ENCODE measurements at regions not wholly inside any gene's neighbourhood (a gene's known extent, or its start where the extent isn't known, plus 50 kb on each side); places are given as distances from the start of the nearest gene placed in this dataset.
"Not testable (repeated sequence)": the region's sequence is repeated elsewhere in the genome, so short reads cannot be mapped to it uniquely, and the experiment has no call there.

- WGBS, 2 donors, result 27 to 29% methylated on average over 14 of the region's 14 CpGs
- DNase-seq (no peak), ATAC-seq (ENCODE audit: low FRiP score) (peak; percentile 60)
- peaks cover 2% of the 10 kb centered on the region for H3K9me3 ChIP-seq (ENCODE audit: control insufficient read depth, low read length)
- intact Hi-C loops (cut with DNase I), result no loop called here
- H3K4me1 ChIP-seq (ENCODE audit: control insufficient read depth in 1 of 2, insufficient read depth in 2 of 2, low read length in 2 of 2), result no peaks in the 10 kb centered on the region
- H3K4me3 ChIP-seq (ENCODE audit: low read length in 2 of 2), result no peak overlapping the region
- H3K27me3 ChIP-seq (ENCODE audit: control insufficient read depth in 1 of 2, insufficient read depth in 2 of 2, low read length in 1 of 2), result no peaks in the 10 kb centered on the region
- no peaks in the 10 kb centered on the region for H3K36me3 ChIP-seq (ENCODE audit: control insufficient read depth in 1 of 2, insufficient read depth in 2 of 2, low read length in 1 of 2)
- no peak overlapping the region for H3K27ac ChIP-seq (ENCODE audit: low read depth in 1 of 2, low read length in 2 of 2)
Observed at GRCh38 chr16:75860326-75861053, 134.2 kb upstream of the CPHXL start.

- no peaks in the 10 kb centered on the region for H3K4me1 ChIP-seq (ENCODE audit: control insufficient read depth in 1 of 2, insufficient read depth in 2 of 2, low read length in 2 of 2)
- no peak overlapping the region for H3K4me3 ChIP-seq (ENCODE audit: low read length in 2 of 2)
- no peak overlapping the region for H3K27ac ChIP-seq (ENCODE audit: low read depth in 1 of 2, low read length in 2 of 2)
- no peaks in the 10 kb centered on the region for H3K36me3 ChIP-seq (ENCODE audit: control insufficient read depth in 1 of 2, insufficient read depth in 2 of 2, low read length in 1 of 2)
- H3K9me3 ChIP-seq (ENCODE audit: control insufficient read depth, low read length), result peaks cover 2% of the 10 kb centered on the region
- ATAC-seq (ENCODE audit: low FRiP score), result no peak
- no peak for DNase-seq
- WGBS, 2 donors, result 60 to 61% methylated on average over 10 of the region's 10 CpGs
- intact Hi-C loops (cut with DNase I), result no loop called here
- H3K27me3 ChIP-seq (ENCODE audit: control insufficient read depth in 1 of 2, insufficient read depth in 2 of 2, low read length in 1 of 2), result no peaks in the 10 kb centered on the region
Observed at GRCh38 chr16:75861311-75862097, 135.2 kb upstream of the CPHXL start.

- Histone ChIP-seq H3K36me3 (ENCODE audit: control insufficient read depth in 1 of 2, insufficient read depth in 2 of 2, low read length in 1 of 2) (no peaks in the 10 kb centered on the region), H3K27me3 (ENCODE audit: control insufficient read depth in 1 of 2, insufficient read depth in 2 of 2, low read length in 1 of 2) (no peaks in the 10 kb centered on the region), H3K4me3 (ENCODE audit: low read length in 2 of 2) (no peak overlapping the region), H3K4me1 (ENCODE audit: control insufficient read depth in 1 of 2, insufficient read depth in 2 of 2, low read length in 2 of 2) (no peaks in the 10 kb centered on the region), H3K9me3 (ENCODE audit: control insufficient read depth, low read length) (peaks cover under 1% of the 10 kb centered on the region), H3K27ac (ENCODE audit: low read depth in 1 of 2, low read length in 2 of 2) (no peak overlapping the region)
- no peak for DNase-seq
- WGBS, 2 donors, result 72 to 74% methylated on average over 8 of the region's 8 CpGs
- intact Hi-C loops (cut with DNase I), result no loop called here
- no peak for ATAC-seq (ENCODE audit: low FRiP score)
Observed at GRCh38 chr16:75862098-75862386, 135.8 kb upstream of the CPHXL start.

GRCh38 chr16:75864243-75864642 is 138.0 kb upstream of the CPHXL start:
- Histone ChIP-seq H3K36me3 (ENCODE audit: control insufficient read depth in 1 of 2, insufficient read depth in 2 of 2, low read length in 1 of 2) (no peaks in the 10 kb centered on the region), H3K27ac (ENCODE audit: low read depth in 1 of 2, low read length in 2 of 2) (no peak overlapping the region), H3K4me3 (ENCODE audit: low read length in 2 of 2) (no peak overlapping the region), H3K9me3 (ENCODE audit: control insufficient read depth, low read length) (no peaks in the 10 kb centered on the region), H3K4me1 (ENCODE audit: control insufficient read depth in 1 of 2, insufficient read depth in 2 of 2, low read length in 2 of 2) (no peaks in the 10 kb centered on the region), H3K27me3 (ENCODE audit: control insufficient read depth in 1 of 2, insufficient read depth in 2 of 2, low read length in 1 of 2) (no peaks in the 10 kb centered on the region)
- 54 to 67% methylated on average over 1 of the region's 1 CpG for WGBS, 2 donors
- DNase-seq (no peak), ATAC-seq (ENCODE audit: low FRiP score) (no peak)
- intact Hi-C loops (cut with DNase I), result no loop called here

- ATAC-seq (ENCODE audit: low FRiP score), result no peak
- 62 to 68% methylated on average over 3 of the region's 3 CpGs for WGBS, 2 donors
Observed at GRCh38 chr16:75865736-75866135, 139.4 kb upstream of the CPHXL start.

GRCh38 chr16:75868636-75869632 is 142.6 kb upstream of the CPHXL start:
- intact Hi-C loops (cut with DNase I), result no loop called here
- 70 to 78% methylated on average over 9 of the region's 9 CpGs for WGBS, 2 donors
- no peaks in the 10 kb centered on the region for H3K36me3 ChIP-seq (ENCODE audit: control insufficient read depth in 1 of 2, insufficient read depth in 2 of 2, low read length in 1 of 2)
- DNase-seq (no peak), ATAC-seq (ENCODE audit: low FRiP score) (no peak)
- no peak overlapping the region for H3K4me3 ChIP-seq (ENCODE audit: low read length in 2 of 2)
- H3K4me1 ChIP-seq (ENCODE audit: control insufficient read depth in 1 of 2, insufficient read depth in 2 of 2, low read length in 2 of 2), result no peaks in the 10 kb centered on the region
- peaks cover 0 to 2% of the 10 kb centered on the region in 2 donors for H3K27me3 ChIP-seq (ENCODE audit: control insufficient read depth in 1 of 2, insufficient read depth in 2 of 2, low read length in 1 of 2)
- no peak overlapping the region for H3K27ac ChIP-seq (ENCODE audit: low read depth in 1 of 2, low read length in 2 of 2)
- no peaks in the 10 kb centered on the region for H3K9me3 ChIP-seq (ENCODE audit: control insufficient read depth, low read length)

More at GRCh38 chr16:75865736-75866135, 139.4 kb upstream of the CPHXL start:
- no peak for DNase-seq
- Histone ChIP-seq H3K4me1 (ENCODE audit: control insufficient read depth in 1 of 2, insufficient read depth in 2 of 2, low read length in 2 of 2) (no peaks in the 10 kb centered on the region), H3K4me3 (ENCODE audit: low read length in 2 of 2) (no peak overlapping the region), H3K27me3 (ENCODE audit: control insufficient read depth in 1 of 2, insufficient read depth in 2 of 2, low read length in 1 of 2) (no peaks in the 10 kb centered on the region), H3K27ac (ENCODE audit: low read depth in 1 of 2, low read length in 2 of 2) (no peak overlapping the region), H3K36me3 (ENCODE audit: control insufficient read depth in 1 of 2, insufficient read depth in 2 of 2, low read length in 1 of 2) (no peaks in the 10 kb centered on the region), H3K9me3 (ENCODE audit: control insufficient read depth, low read length) (no peaks in the 10 kb centered on the region)
- intact Hi-C loops (cut with DNase I), result no loop called here

- H3K27me3 ChIP-seq (ENCODE audit: control insufficient read depth in 1 of 2, insufficient read depth in 2 of 2, low read length in 1 of 2); ATAC-seq (ENCODE audit: low FRiP score); H3K27ac ChIP-seq (ENCODE audit: low read depth in 1 of 2, low read length in 2 of 2); DNase-seq; H3K4me3 ChIP-seq (ENCODE audit: low read length in 2 of 2); H3K9me3 ChIP-seq (ENCODE audit: control insufficient read depth, low read length); intact Hi-C loops (cut with DNase I); H3K36me3 ChIP-seq (ENCODE audit: control insufficient read depth in 1 of 2, insufficient read depth in 2 of 2, low read length in 1 of 2); H3K4me1 ChIP-seq (ENCODE audit: control insufficient read depth in 1 of 2, insufficient read depth in 2 of 2, low read length in 2 of 2): not testable (repeated sequence)
- 92 to 93% methylated on average over 3 of the region's 3 CpGs for WGBS, 2 donors
Observed at GRCh38 chr16:75881280-75881679, 155.0 kb upstream of the CPHXL start.

GRCh38 chr16:75899163-75899562 is 172.9 kb upstream of the CPHXL start:
- H3K4me1 ChIP-seq (ENCODE audit: control insufficient read depth in 1 of 2, insufficient read depth in 2 of 2, low read length in 2 of 2), result no peaks in the 10 kb centered on the region
- H3K27ac ChIP-seq (ENCODE audit: low read depth in 1 of 2, low read length in 2 of 2), result no peak overlapping the region
- DNase-seq, result no peak
- intact Hi-C loops (cut with DNase I), result no loop called here
- H3K36me3 ChIP-seq (ENCODE audit: control insufficient read depth in 1 of 2, insufficient read depth in 2 of 2, low read length in 1 of 2), result no peaks in the 10 kb centered on the region
- ATAC-seq (ENCODE audit: low FRiP score), result no peak
- H3K4me3 ChIP-seq (ENCODE audit: low read length in 2 of 2), result no peak overlapping the region
- H3K9me3 ChIP-seq (ENCODE audit: control insufficient read depth, low read length), result no peaks in the 10 kb centered on the region
- 20 to 25% methylated on average over 3 of the region's 3 CpGs for WGBS, 2 donors
- no peaks in the 10 kb centered on the region for H3K27me3 ChIP-seq (ENCODE audit: control insufficient read depth in 1 of 2, insufficient read depth in 2 of 2, low read length in 1 of 2)

Measured in aorta (tissue), 5 donors.